Activated T-helper 1 cell treated with anti-CD3 and anti-CD28 coated beads, Interleukin-2, amount 50 U/mL, for 16 hours (primary cell): ENCODE measurements at regions not wholly inside any gene's neighbourhood (a gene's known extent, or its start where the extent isn't known, plus 50 kb on each side); places are given as distances from the start of the nearest gene placed in this dataset.

ENCODE experiments used
- DNase-seq, 2 donors: peaks; one replicate each; pipeline ENCODE4 v3.0.0-alpha.2; 2020; ENCODE audit warnings: low read depth in 1 of 2, low spot score in 1 of 2

DNA sequence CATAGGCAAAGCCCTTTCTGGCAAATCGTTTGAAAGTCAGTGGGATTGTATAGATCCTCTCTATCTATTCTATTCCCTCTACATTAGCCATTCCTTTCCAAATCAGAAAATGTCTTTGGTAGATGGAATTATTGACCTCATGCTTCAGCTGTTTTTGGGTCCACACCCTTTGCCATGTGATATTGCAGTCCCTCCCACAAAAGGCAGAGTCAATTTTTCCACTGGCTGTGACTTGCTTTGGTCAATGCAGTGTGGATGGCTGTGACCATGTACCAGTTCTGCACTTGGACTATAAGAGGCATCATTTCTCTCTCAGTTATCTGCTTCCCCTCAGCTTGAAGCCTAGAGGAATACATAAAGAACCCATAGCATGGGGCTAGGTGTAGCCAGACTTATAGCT lies 332.9 kb downstream of the PTEN start:
- no peak for DNase-seq

DNA sequence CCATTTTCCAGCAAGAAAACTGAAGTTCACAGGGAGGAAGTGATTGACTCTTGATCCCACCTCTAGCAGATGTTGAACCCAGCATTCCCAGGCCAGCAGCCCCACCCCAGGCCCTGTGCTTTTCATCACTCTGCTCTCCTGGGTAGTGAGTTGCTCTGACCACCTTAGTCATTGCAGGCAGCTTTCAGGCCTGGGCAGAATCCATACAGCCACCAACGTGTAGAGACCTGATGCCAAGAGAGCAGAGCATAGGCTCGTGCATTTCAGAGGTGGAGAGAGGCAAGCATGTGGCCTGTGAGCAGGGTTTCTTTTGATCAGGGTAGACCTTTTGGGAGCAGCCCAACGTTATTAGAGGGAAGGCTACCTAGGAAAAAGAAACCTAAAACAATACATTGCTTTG lies 334.6 kb downstream of the PTEN start:
- DNase-seq, result no peak

DNA sequence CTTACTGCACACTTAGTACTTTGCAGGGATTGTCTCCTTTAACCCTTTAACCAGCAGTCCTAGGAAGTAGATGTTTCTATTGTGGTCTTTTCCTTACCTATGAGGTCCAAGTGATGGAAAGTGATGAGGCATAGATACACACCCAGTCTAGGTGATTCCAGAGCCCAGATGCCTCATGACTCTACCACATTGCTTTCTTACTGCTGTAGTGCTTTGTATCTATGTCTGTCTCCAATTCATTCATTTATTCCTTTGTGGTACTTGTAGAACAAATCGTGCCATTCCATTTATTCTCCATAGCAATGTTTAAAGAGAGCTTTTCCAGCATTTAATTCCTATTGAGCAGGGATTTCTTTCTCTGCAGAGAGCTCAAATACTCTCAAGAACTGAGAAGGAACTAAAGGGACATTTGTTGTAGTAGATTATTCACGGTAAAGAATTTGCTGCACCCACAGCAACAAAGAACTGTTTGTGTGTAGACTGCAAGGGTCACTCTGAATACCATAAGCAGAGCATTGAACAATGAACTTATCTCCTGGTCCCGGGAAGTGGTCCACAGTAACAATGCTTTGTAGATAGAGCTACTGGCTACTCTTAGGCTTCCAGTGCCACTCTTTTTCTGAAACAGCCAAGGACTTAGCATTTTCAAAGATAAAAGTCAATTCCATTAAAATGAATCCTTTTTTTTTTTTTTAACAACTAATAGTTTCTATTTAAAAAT lies 337.0 kb downstream of the PTEN start:
- no peak for DNase-seq

DNA sequence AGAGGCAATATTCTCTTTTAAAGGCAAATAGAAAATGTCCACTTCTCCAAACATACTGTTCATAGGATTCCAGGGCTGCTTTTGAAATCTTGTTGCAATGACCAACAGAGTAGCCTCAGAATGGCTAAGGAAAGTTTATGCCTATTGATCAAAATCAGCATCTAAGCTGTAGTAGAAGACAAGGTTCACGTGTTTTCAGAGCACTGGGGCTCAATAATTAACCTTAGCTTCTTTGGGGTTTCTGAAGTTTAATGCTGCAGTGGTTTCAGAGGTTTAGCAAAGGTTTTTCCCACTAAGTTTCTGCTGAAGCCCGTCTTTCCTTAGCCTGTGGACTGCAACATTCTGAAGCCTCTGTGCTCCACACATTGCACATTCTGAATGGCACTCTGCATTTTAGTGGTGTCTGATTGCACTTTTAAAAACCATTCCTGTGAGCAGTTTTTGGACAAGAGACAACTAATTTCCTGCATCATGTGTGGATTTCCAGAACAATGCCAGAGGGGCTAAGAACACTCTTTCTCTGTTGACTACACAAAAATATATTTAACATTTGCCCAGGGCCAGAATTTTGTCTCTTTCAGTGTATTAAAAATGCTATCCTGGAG lies 342.5 kb downstream of the PTEN start:
- no peak for DNase-seq

DNA sequence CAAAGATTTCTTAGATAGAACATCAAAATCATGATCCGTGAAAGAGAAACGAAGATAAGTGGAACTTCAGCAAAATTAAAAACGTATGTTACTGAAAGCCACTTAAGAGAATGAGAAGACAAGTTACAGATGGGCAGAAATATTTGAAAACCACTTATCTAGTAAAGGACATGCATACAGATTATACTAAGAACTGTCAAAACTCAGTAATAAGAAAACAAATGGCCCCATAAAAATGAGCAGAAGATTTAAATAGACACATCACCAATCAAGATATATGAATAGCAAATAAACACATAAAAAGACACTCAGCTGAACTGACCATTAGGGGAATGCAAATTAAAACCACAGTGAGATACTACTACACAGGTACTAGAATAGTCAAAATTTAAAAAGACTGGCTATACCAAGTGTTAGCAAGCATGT lies 343.7 kb downstream of the PTEN start:
- DNase-seq, result no peak

DNA sequence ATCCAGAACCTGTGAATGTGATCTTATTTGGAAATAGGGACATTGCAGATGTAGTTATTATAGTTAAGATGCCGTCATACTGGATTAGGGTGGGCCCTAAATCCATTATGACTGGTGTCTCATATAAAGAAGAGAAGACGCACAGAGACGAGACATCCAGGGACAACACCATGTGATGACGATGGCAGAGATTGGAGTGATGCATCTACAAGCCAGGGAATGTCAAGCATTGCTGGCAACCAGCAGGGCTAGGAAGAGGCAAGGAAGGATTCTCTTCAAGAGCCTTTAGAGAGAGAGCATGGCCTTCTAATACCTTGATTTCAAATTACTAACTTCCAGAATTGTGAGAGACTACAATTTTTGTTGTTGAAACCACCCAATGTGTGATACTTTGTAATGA lies 345.8 kb downstream of the PTEN start:
- no peak for DNase-seq

DNA sequence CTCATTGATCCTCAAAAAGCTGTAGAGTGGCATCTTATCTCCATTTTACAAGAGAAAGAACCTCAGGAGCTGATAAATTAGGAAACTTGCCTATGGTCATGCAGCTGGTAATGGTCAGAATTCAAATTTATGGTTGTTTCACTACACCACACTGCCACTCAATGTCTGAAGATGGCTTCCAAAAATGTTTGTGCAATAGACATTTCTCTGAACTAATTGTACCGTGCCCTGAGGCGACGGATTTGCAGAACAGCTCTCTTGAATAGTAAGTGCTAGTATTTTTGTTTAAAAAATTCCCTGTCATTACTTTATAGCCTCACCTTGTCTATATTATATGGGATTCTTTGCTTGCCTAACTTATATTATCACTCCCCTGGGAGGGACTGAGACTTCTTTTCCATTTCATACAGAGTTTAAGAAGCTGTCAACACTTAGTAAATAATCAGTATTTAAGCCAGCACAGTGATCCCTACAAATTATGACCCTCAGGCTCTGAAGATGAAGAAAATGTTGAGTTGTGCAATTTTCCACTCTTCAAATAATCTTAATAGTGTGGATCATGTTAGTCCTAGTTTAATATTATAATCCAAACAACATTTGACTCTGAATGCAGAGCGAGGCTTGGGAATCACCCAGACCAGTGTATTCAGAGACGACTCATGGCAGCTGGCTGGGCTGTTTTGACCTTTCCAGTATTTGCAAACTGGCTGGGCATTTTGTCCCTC lies 346.6 kb downstream of the PTEN start:
- DNase-seq, result no peak

DNA sequence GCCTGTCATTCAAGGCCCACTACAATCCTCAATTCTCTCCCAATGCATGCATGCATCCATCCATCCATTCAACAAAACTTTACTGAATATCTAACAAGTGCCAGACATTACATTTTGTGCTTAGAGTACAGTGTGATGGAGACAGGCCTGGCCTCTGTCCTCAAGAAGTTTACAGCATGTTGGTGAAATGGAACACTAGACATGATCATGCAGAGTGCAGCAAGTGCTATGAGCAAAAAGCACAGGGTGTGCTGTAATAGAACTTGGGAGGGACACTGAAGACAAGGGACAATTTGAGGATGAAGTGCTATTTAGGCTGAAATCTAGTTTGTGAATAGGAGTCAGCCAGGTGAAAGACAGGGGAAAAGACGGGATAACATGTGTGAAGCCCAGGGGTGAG lies 347.8 kb downstream of the PTEN start:
- DNase-seq, result no peak

DNA sequence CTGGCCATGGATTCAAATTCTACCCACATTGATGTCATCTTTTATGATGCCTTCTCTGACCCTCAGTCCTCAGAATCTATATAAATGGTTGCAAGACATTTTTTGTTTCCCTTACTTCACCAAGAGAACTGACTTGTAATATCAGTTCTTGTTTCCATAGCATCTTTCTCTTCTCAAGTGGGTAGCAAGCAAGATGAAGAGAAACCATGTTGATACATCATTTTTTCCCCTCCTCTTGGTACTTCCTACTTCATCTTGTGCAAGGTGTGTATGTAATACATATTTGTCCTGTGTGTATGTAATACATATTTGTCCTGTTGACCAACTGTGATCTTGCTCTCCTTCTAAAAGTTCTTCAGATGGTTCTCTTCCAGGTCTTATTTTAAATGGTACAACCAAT lies 348.6 kb downstream of the PTEN start:
- DNase-seq, result no peak

DNA sequence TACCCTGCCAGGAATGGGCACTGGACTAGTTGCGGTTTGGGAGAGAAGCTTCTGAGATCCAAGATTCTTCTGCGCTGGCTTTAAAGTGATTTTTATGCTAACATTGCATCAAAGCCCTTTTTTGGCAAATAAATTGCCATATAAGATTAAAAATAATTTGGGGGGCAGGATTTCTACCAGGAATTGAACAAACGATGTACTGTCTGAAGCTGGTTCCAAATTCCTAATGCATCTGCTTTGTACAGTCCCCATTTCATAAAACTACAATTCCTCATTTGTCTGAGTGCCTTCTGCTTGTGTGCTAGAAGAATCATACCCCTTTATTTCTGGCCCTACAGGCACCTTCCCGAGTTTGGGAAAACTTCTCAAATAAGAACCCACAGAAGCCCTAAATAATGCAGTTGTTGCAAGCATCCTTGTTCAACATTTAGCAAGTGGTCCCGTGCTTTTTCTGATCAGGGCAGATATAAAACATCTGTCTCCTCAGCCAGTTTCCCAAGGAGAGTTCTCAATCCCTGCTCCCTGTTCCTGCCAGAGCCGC lies 349.7 kb downstream of the PTEN start:
- DNase-seq, result no peak

DNA sequence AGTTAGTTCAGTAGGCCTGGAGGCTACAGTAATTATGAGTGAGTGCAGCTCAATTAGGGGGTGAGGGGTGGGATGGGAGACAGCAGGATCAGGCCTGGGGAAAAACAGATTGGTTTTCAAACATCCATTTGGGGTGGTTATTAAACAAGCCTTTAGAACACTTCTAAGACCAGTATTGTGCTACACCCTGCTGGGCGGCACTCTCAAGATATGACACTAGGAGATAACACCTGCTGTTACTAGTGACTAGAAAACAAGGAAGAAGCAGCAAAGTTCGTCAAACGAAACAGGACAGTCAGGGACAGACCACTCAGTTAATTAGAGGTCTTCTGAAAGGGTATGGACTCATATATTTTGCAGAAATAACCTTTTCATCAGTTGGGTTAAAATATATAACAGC lies 353.6 kb downstream of the PTEN start:
- no peak for DNase-seq

DNA sequence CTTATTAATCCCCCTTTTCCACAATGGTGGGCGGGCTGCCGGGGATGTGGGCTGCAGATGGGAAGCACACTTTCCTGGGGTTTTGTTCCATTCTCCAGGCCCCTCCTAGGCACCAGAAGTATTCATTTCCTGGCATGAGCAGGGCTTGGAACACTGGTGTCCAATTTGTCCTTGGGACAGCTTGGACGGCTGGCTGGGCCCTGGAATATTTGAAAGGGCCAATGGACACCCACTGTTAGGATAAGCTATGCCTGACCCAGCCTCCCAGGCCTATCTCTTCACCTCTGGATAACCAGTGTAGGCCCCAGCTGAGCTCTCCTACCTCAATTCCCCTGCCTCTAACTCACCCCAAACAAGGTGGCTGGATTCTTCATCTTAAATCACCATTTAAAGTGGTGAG lies 354.9 kb downstream of the PTEN start:
- DNase-seq, result no peak

DNA sequence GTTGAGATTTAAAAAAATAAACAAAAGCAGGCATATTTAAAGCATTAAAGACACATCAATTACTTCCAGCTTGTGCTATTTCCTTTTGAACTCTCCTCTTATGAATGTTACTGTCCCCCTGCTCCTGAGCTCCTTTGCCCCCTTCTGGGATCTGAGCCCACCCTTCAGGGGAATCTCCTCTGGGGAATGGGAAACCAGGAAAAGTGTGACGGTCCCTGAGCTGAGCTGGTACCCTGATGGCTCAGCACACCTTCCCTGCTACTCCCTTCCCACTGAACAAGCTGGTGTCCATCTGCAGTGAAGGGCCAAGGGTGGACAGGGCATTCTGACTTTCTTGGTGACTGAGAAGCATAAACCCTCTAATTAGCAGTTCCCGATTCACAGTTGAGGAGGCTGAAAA lies 356.3 kb downstream of the PTEN start:
- DNase-seq, result no peak

DNA sequence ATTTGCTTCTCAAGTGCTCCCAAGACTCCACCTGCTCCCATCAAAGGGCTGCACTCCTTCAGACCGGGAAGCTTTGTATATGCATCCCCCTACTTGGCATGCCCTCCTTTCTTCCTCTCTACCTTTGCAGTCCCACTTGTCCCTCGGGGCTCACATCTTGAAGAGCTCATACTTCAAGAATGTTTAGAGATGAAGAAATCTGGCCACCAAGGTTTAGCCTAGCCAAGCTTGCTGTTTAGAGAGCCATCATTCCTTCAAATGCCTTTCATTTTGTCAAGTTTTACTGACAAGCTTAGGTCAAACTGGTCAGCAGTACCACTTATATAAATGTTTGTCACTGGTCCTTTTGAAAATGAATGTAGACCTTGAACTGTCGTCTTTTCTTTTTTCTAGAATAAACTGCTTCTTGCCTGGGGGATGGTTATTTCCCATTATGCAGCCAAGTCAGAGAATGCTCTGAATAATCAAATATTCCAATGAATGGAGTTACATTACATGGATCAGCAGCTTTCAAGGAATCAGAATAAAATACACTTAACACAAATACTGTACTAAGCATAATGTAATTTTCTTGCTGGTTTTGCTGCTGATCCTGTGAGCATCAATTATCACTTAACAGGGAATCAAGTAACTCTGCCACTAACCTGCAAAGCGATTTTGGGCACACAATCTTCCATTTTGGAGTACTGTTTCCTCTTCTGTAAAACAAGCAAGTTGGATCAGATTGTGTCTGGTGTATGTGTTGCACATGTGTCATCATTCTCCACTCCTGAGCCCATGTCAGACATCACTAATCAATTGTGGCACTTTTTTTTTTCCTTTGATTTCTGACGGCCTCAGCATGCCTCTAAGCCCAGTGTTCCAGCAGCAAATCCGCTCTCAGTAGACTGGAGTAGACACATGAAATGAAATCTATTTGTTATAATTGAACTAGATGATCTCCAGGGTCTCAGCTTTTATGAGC lies 357.9 kb downstream of the PTEN start:
- DNase-seq, result no peak

DNA sequence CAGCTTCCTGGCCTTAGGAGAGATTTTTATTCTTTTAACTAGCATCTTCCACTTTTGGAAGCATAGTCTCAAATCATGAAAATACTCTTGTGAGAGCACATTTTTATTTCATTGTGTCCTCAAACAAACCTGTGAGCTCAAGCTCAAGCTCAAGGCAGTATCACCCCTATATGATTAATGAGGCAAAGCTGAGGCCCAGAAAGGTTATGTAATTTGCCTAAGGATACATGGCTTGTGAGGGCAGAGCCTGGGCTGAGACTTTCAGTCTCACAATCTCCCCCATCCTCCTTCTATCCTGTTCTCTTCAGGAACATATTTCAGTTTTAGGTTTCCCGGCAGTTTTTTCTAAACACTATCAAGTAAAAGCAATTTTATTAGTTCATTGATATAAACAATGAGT lies 359.5 kb downstream of the PTEN start:
- DNase-seq, result no peak
